Sigmoid colon (tissue), 6 donors: ENCODE measurements at regions not wholly inside any gene's neighbourhood (a gene's known extent, or its start where the extent isn't known, plus 50 kb on each side); places are given as distances from the start of the nearest gene placed in this dataset.

Experiments used
- DNase-seq: peaks from one replicate; pipeline ENCODE4 v3.0.0-alpha.2; 2019
- H3K27ac ChIP-seq, 4 donors: fragments of 200-600 bp; sonication (generic); one replicate each; pipeline ENCODE4 v1.5.1; 2016 to 2019; ENCODE audit warnings: mild to moderate bottlenecking in 1 of 4
- H3K27me3 ChIP-seq, 3 donors: fragments of 200-600 bp; sonication (generic); one replicate each; pipeline ENCODE4 v1.5.1; 2019; ENCODE audit warnings: mild to moderate bottlenecking in 1 of 3
- H3K36me3 ChIP-seq, 4 donors: fragments of 200-600 bp; sonication (generic); one replicate each; pipeline ENCODE4 v1.5.1; 2016 to 2019
- H3K4me1 ChIP-seq, 4 donors: fragments of 200-600 bp; sonication (generic); one replicate each; pipeline ENCODE4 v1.5.1; 2017 to 2019
- H3K4me3 ChIP-seq, 4 donors: fragments of 200-600 bp; sonication (generic); one replicate each; pipeline ENCODE4 v1.5.1; 2017 to 2019; ENCODE audit warnings: mild to moderate bottlenecking in 2 of 4, moderate library complexity in 1 of 4
- H3K9me3 ChIP-seq, 4 donors: fragments of 200-600 bp in 3 of 4; sonication (generic) in 3 of 4; one replicate each; pipeline versions ENCODE4 v1.5.1 to v1.6.1; 2013 to 2019
- CTCF ChIP-seq, 4 experiments: fragments of 450-650 bp in 3 of 4; fragments of 200-600 bp in 1 of 4; IDR thresholded peaks; one replicate each; pipeline ENCODE4 v1.5.1; 2016 to 2019; ENCODE audit warnings: antibody characterized with exemption in 4 of 4, mild to moderate bottlenecking in 3 of 4, moderate library complexity in 2 of 4
- EP300 ChIP-seq, 4 donors: sonication (generic); formaldehyde crosslinking; IDR thresholded peaks; one replicate each; pipeline ENCODE4 v1.6.1; 2017; ENCODE audit warnings: antibody characterized with exemption in 4 of 4
- POLR2A ChIP-seq, 2 donors: fragments of 450-650 bp; IDR thresholded peaks; one replicate each; pipeline ENCODE4 v1.6.1; 2016; ENCODE audit warnings: antibody characterized with exemption in 2 of 2, mild to moderate bottlenecking in 2 of 2, moderate library complexity in 2 of 2
- POLR2AphosphoS5 ChIP-seq, 4 donors: sonication (generic); formaldehyde crosslinking; IDR thresholded peaks; one replicate each; pipeline ENCODE4 v1.6.1; 2017; ENCODE audit warnings: antibody characterized with exemption in 4 of 4
- WGBS, 2 donors: extraction: QIAGEN DNeasy Blood & Tissue Kit; methylation state at CpG; one replicate each; pipeline ENCODE4 v1.1.7; 2013; 5-methylcytosine and 5-hydroxymethylcytosine counted together
- intact Hi-C: fragments of 100-400 bp; cut with DNase I; formaldehyde crosslinking; loops from one replicate; pipeline ENCODE4 v1.15.1; 2023
- donor health status: healthy with polysubstance abuse.
- donor health status: healthy.

GRCh38 chrY:7881696-7882095 lies 970.1 kb upstream of the AMELY start:
- DNase-seq, result no peak
- no peak overlapping the region for H3K4me3 ChIP-seq
- no peaks in the 10 kb centered on the region for H3K36me3 ChIP-seq
- intact Hi-C loops, result no loop called here
- no peaks in the 10 kb centered on the region for H3K9me3 ChIP-seq
- no peak for TF ChIP-seq POLR2A (IDR thresholded peaks at IDR 0.05)
- no peak for TF ChIP-seq EP300 (IDR thresholded peaks at IDR 0.05)
- no peak for TF ChIP-seq POLR2AphosphoS5 (IDR thresholded peaks at IDR 0.05)
- no peak for TF ChIP-seq CTCF (IDR thresholded peaks at IDR 0.05)
- no peaks in the 10 kb centered on the region for H3K27me3 ChIP-seq
- H3K27ac ChIP-seq, result no peak overlapping the region
- WGBS, 2 donors, result 19 to 60% methylated on average over 3 of the region's 3 CpGs
- H3K4me1 ChIP-seq, result no peaks in the 10 kb centered on the region

- no peak overlapping the region for H3K4me3 ChIP-seq
- no peak for DNase-seq
- TF ChIP-seq POLR2A (IDR thresholded peaks at IDR 0.05) (no peak), POLR2AphosphoS5 (IDR thresholded peaks at IDR 0.05) (no peak)
- 91% methylated on average over 4 of the region's 4 CpGs for WGBS, 2 donors
- intact Hi-C loops, result no loop called here
- no peak overlapping the region for H3K27ac ChIP-seq
- no peaks in the 10 kb centered on the region for H3K9me3 ChIP-seq
- H3K4me1 ChIP-seq, result no peaks in the 10 kb centered on the region
- no peaks in the 10 kb centered on the region for H3K27me3 ChIP-seq
- H3K36me3 ChIP-seq, result no peaks in the 10 kb centered on the region
Observed at GRCh38 chrY:7879245-7879644, 967.7 kb upstream of the AMELY start.

GRCh38 chrY:7878719-7879118 lies 967.2 kb upstream of the AMELY start:
- TF ChIP-seq POLR2A (IDR thresholded peaks at IDR 0.05) (no peak), POLR2AphosphoS5 (IDR thresholded peaks at IDR 0.05) (no peak), EP300 (IDR thresholded peaks at IDR 0.05) (no peak), CTCF (IDR thresholded peaks at IDR 0.05) (no peak)
- 93 to 100% methylated on average over 1 of the region's 1 CpG for WGBS, 2 donors
- Histone ChIP-seq H3K27me3 (no peaks in the 10 kb centered on the region), H3K4me1 (no peaks in the 10 kb centered on the region), H3K9me3 (no peaks in the 10 kb centered on the region), H3K27ac (no peak overlapping the region), H3K36me3 (no peaks in the 10 kb centered on the region), H3K4me3 (no peak overlapping the region)
- intact Hi-C loops, result no loop called here
- no peak for DNase-seq

- Histone ChIP-seq H3K4me1 (no peaks in the 10 kb centered on the region), H3K27me3 (no peaks in the 10 kb centered on the region), H3K4me3 (no peak overlapping the region), H3K27ac (no peak overlapping the region), H3K9me3 (no peaks in the 10 kb centered on the region), H3K36me3 (no peaks in the 10 kb centered on the region)
- WGBS, 2 donors, result 94 to 99% methylated on average over 2 of the region's 2 CpGs
- intact Hi-C loops, result no loop called here
- TF ChIP-seq POLR2AphosphoS5 (IDR thresholded peaks at IDR 0.05), result no peak
- no peak for DNase-seq
Observed at GRCh38 chrY:7877458-7877857, 965.9 kb upstream of the AMELY start.

- no peak overlapping the region for H3K27ac ChIP-seq
- no peak overlapping the region for H3K4me3 ChIP-seq
- DNase-seq, result no peak
- intact Hi-C loops, result no loop called here
- no peaks in the 10 kb centered on the region for H3K36me3 ChIP-seq
- no peaks in the 10 kb centered on the region for H3K9me3 ChIP-seq
- H3K27me3 ChIP-seq, result no peaks in the 10 kb centered on the region
- no peaks in the 10 kb centered on the region for H3K4me1 ChIP-seq
- TF ChIP-seq POLR2A (IDR thresholded peaks at IDR 0.05), result no peak
- no peak for TF ChIP-seq EP300 (IDR thresholded peaks at IDR 0.05)
- no peak for TF ChIP-seq CTCF (IDR thresholded peaks at IDR 0.05)
- TF ChIP-seq POLR2AphosphoS5 (IDR thresholded peaks at IDR 0.05), result no peak
Observed at GRCh38 chrY:7874080-7874479, 962.5 kb upstream of the AMELY start.

- WGBS, 2 donors, result 16 to 47% methylated on average over 3 of the region's 3 CpGs
- no peaks in the 10 kb centered on the region for H3K27me3 ChIP-seq
- TF ChIP-seq EP300 (IDR thresholded peaks at IDR 0.05) (no peak), POLR2AphosphoS5 (IDR thresholded peaks at IDR 0.05) (peak in 1 of 4 donors; percentile 24), POLR2A (IDR thresholded peaks at IDR 0.05) (no peak)
Observed at GRCh38 chrY:7871304-7871932, 959.9 kb upstream of the AMELY start.

More at GRCh38 chrY:7871304-7871932, 959.9 kb upstream of the AMELY start:
- H3K36me3 ChIP-seq, result no peaks in the 10 kb centered on the region
- DNase-seq, result no peak
- H3K9me3 ChIP-seq, result no peaks in the 10 kb centered on the region
- no peaks in the 10 kb centered on the region for H3K4me1 ChIP-seq
- no peak overlapping the region for H3K27ac ChIP-seq
- intact Hi-C loops, result no loop called here
- no peak overlapping the region for H3K4me3 ChIP-seq
